ENCODE measurements at regions not wholly inside any gene's neighbourhood (a gene's known extent, or its start where the extent isn't known, plus 50 kb on each side); places are given as distances from the start of the nearest gene placed in this dataset.

DNA sequence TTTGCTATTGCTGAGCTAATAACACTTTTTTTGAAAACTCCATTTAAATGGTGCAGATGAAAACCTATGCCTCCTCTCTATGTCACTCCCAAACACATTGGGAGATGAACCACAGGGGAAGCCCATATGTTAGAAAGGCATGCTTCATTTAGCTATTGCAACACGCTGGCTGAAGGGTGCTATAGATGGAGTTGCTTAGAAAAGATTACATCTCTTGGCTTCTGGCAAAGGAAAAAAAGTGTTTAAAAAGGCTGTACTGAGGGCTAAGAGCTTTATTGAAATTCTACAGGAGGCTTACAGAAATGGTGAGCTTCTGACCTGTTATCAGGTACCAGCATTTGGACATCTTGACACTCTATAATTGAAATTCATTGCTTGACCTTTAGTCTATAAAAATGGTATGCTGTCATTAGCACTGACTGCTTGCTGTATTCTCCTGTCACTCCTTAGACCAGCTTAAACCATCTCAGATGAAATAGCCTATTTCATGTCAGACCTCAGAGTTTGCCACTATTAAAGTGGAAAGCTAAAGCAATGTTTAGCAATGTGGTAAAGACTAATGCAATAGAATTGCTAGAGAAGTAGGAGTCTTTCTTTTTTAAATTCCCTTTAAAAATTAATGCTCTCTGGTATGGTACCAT is 503.9 kb downstream of the CDH11 start:
- Histone ChIP-seq H3K36me3 (ENCODE audit: control insufficient read depth in 2 of 2, insufficient read depth in 2 of 2, low read length in 1 of 2) (no peaks in the 10 kb centered on the region), H3K9me3 (replicated peaks; ENCODE audit: control insufficient read depth, insufficient read depth, low read length) (no peaks in the 10 kb centered on the region; the same call in 2 of the 3 replicates), H2AFZ (ENCODE audit: control insufficient read depth, low read depth, low read length) (no peak overlapping the region), H3K27me3 (replicated peaks in 1 of 2; ENCODE audit: control insufficient read depth in 2 of 2, insufficient read depth in 2 of 2, low read length in 1 of 2) (no peaks in the 10 kb centered on the region), H3K79me2 (ENCODE audit: control insufficient read depth, insufficient read depth, low read length) (no peaks in the 10 kb centered on the region), H3K4me2 (ENCODE audit: control insufficient read depth, insufficient read depth) (no peak overlapping the region), H3K4me3 (no peak overlapping the region), H3K4me1 (ENCODE audit: control insufficient read depth, insufficient read depth, low read length) (no peaks in the 10 kb centered on the region), H4K20me1 (ENCODE audit: control insufficient read depth, insufficient read depth) (no peaks in the 10 kb centered on the region), H3K27ac (ENCODE audit: control insufficient read depth, insufficient read depth) (no peak overlapping the region), H3K9ac (ENCODE audit: control insufficient read depth, insufficient read depth, low read length) (no peak overlapping the region)
- CTCF ChIA-PET: no interaction called here
- intact Hi-C loops (cut with micrococcal nuclease; ENCODE audit: unreplicated experiment) (no loop called here), in situ Hi-C loops (cut with MboI) (no loop called here)
- no TSS peak for BruUV-seq (replicated peaks)
- no peak for TF ChIP-seq IKZF2 (IDR thresholded peaks at IDR 0.05)
- no peak for FAIRE-seq
- ATAC-seq: no peak
- SMC1A ChIA-PET (ENCODE audit: uncharacterized antibody, unreplicated experiment): no interaction called here
- RAD21 ChIA-PET (ENCODE audit: unreplicated experiment): no interaction called here
- no peak for DNase-seq (ENCODE audit: low read depth, low spot score)
- 20% methylated on average over 1 of the region's 1 CpG for WGBS (ENCODE audit: insufficient coverage, insufficient replicate concordance, low lambda C conversion rate, missing lambda C conversion rate)
- POLR2A ChIA-PET: no interaction called here

DNA sequence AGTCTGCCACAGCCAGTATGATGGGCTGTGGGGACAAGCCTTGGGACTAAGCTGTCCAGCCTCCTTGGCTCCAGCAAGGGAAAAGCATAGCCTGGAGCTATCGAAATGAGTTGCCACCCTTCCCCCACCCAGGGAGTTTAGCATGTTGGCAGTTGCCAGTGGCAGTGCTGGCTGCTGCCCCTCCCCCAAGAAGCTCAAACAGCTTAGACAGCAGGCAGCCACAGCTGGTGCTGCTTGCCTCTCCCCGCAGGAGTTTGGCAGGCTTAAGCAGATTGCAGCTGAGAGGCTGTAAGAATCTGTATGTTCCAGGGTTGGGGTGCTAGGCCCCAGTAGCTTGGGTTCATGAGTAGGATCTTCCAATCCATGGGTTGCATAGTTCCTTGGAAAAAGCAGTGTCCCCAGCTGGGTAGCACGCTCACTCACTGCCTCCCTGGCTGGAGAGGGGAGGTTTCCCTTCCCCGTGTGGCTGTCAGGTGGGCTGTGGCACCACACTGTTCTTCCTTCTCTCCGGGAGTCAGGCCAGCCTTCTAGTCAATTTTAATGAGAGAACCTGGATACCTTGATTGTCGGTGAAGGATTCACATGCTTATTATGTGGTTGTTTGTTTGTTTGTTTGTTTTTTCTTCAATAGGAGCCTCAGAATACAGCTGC is 506.1 kb downstream of the CDH11 start:
- H2AFZ ChIP-seq (ENCODE audit: control insufficient read depth, low read depth, low read length): no peak overlapping the region
- FAIRE-seq: no peak
- POLR2A ChIA-PET: interaction anchor here (0.6 kb wide), 2 partner anchors 27 to 146 kb away, joined by 4 to 5 read pairs; no protein-coding TSS in a partner anchor
- H3K36me3 ChIP-seq (ENCODE audit: control insufficient read depth in 2 of 2, insufficient read depth in 2 of 2, low read length in 1 of 2): no peaks in the 10 kb centered on the region
- H4K20me1 ChIP-seq (ENCODE audit: control insufficient read depth, insufficient read depth): no peaks in the 10 kb centered on the region
- CTCF ChIA-PET: no interaction called here
- no peak overlapping the region for H3K4me2 ChIP-seq (ENCODE audit: control insufficient read depth, insufficient read depth)
- in situ Hi-C loops (cut with MboI): no loop called here
- WGBS (ENCODE audit: insufficient coverage, insufficient replicate concordance, low lambda C conversion rate, missing lambda C conversion rate): 5% methylated on average over 6 of the region's 6 CpGs
- no peak overlapping the region for H3K9ac ChIP-seq (ENCODE audit: control insufficient read depth, insufficient read depth, low read length)
- SMC1A ChIA-PET (ENCODE audit: uncharacterized antibody, unreplicated experiment): interaction anchor here (0.7 kb wide), 1 partner anchor 242 kb away, joined by 3 read pairs; no protein-coding TSS in a partner anchor
- H3K79me2 ChIP-seq (ENCODE audit: control insufficient read depth, insufficient read depth, low read length): no peaks in the 10 kb centered on the region
- TF ChIP-seq RELA (IDR thresholded peaks at IDR 0.05; ENCODE audit: borderline replicate concordance, partially characterized antibody): no peak
- no peak for TF ChIP-seq TBL1XR1 (IDR thresholded peaks at IDR 0.05; ENCODE audit: low read depth, low read length)
- no peak for TF ChIP-seq STAT1 (conservative IDR thresholded peaks at IDR 0.05)
- TF ChIP-seq TCF12 (IDR thresholded peaks at IDR 0.05; ENCODE audit: low read depth, low read length): no peak
- no peak for TF ChIP-seq NFXL1 (IDR thresholded peaks at IDR 0.05; ENCODE audit: borderline replicate concordance)
- TF ChIP-seq, protein P1, sequence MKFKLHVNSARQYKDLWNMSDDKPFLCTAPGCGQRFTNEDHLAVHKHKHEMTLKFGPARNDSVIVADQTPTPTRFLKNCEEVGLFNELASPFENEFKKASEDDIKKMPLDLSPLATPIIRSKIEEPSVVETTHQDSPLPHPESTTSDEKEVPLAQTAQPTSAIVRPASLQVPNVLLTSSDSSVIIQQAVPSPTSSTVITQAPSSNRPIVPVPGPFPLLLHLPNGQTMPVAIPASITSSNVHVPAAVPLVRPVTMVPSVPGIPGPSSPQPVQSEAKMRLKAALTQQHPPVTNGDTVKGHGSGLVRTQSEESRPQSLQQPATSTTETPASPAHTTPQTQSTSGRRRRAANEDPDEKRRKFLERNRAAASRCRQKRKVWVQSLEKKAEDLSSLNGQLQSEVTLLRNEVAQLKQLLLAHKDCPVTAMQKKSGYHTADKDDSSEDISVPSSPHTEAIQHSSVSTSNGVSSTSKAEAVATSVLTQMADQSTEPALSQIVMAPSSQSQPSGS (IDR thresholded peaks at IDR 0.05; ENCODE audit: low read length): no peak
- H3K4me1 ChIP-seq (ENCODE audit: control insufficient read depth, insufficient read depth, low read length): no peaks in the 10 kb centered on the region
- ATAC-seq: no peak
- no peaks in the 10 kb centered on the region; the same call in 2 of the 3 replicates for H3K9me3 ChIP-seq (replicated peaks; ENCODE audit: control insufficient read depth, insufficient read depth, low read length)
- BruUV-seq (replicated peaks): no TSS peak
- no peak for DNase-seq (ENCODE audit: low read depth, low spot score)
- no peak overlapping the region for H3K4me3 ChIP-seq
- RAD21 ChIA-PET (ENCODE audit: unreplicated experiment): no interaction called here
- H3K27ac ChIP-seq (ENCODE audit: control insufficient read depth, insufficient read depth): no peak overlapping the region
- intact Hi-C loops (cut with micrococcal nuclease; ENCODE audit: unreplicated experiment): no loop called here
- H3K27me3 ChIP-seq (replicated peaks in 1 of 2; ENCODE audit: control insufficient read depth in 2 of 2, insufficient read depth in 2 of 2, low read length in 1 of 2): no peaks in the 10 kb centered on the region
